VCaP (cell line): ENCODE measurements at regions not wholly inside any gene's neighbourhood (a gene's known extent, or its start where the extent isn't known, plus 50 kb on each side); places are given as distances from the start of the nearest gene placed in this dataset.

ENCODE experiments used
- H3K27ac ChIP-seq: fragments of 450-650 bp; 2 replicates; pipeline ENCODE4 v1.5.1; 2017
- TF ChIP-seq, protein P1 (sequence below): fragments of 450-650 bp; conservative IDR thresholded peaks from 2 replicates; pipeline ENCODE4 v1.5.1; 2017; ENCODE audit warnings: mild to moderate bottlenecking, moderate library complexity

DNA sequence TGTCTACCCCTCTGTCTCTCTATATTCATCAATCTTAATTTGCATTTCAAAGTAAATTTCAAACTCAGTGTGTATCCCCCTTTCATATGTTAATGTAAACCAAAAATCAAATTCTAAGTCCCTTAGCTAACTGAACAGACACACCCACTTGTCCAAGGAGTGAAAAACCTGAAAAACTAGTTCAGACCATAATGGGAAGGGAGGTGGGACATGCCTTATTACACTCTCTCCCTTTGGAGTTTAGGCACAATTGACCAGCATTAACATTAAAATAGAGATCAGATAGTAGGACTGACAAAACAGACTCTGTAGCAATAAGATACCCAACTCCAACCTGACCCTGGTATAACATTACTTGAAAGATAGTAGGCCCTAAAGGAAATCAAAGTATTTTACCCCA lies 247.7 kb upstream of the GADL1 start:
- no peak overlapping the region for H3K27ac ChIP-seq
- TF ChIP-seq, protein P1, sequence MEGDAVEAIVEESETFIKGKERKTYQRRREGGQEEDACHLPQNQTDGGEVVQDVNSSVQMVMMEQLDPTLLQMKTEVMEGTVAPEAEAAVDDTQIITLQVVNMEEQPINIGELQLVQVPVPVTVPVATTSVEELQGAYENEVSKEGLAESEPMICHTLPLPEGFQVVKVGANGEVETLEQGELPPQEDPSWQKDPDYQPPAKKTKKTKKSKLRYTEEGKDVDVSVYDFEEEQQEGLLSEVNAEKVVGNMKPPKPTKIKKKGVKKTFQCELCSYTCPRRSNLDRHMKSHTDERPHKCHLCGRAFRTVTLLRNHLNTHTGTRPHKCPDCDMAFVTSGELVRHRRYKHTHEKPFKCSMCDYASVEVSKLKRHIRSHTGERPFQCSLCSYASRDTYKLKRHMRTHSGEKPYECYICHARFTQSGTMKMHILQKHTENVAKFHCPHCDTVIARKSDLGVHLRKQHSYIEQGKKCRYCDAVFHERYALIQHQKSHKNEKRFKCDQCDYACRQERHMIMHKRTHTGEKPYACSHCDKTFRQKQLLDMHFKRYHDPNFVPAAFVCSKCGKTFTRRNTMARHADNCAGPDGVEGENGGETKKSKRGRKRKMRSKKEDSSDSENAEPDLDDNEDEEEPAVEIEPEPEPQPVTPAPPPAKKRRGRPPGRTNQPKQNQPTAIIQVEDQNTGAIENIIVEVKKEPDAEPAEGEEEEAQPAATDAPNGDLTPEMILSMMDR: no peak

DNA sequence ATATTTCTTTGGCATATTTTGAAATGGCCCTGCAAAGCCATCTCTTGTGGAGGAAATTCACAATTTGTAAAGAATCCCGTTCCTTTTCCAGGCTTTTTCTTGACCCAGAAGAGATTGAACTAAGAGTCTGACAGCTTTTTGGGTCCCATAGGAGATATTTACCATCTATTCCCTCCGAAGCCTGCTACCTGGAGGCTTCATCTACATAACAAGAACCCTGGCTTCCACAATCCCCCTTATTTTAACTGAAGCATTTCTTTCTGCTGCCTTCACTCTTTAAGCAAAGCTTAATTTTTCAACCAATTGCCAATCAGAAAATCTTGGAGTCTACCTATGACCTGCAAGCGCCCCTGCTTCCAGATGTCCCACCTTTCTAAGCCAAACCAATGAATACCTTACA lies 248.1 kb upstream of the GADL1 start:
- no peak overlapping the region for H3K27ac ChIP-seq
- TF ChIP-seq, protein P1: no peak

DNA sequence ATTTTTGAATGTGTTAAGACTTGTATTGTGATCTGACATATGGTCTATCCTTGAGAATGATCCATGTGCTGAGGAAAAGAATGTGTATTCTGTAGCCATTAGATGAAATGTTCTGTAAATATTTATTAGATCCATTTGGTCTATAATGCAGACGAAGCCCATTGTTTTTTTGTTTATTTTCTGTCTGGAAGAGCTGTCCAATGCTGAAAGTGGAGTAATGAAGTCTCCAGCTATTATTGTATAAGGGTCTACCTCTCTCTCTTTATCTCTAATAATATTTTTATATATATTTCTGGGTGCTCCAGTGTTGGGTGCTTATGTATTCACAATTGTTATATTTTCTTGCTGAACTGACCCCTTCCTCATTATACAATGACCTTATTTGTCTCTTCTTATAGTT lies 250.6 kb upstream of the GADL1 start:
- TF ChIP-seq, protein P1: no peak

DNA sequence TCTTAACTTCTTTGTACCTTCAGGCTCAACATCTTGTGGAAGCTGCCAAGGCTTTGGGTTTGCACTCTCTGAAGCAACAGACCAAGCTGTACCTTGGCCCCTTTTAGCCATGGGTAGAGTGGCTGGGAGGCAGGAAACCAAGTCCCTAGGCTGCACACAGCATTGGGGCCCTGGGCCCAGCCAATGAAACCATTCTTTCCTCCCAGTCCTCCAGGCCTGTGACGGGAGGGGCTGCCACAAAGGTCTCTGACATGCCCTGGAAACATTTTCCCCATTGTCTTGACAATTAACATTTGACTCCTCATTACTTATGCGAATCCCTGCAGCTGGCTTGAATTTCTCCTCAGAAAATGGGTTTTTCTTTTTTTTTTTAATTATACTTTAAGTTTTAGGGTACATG lies 253.1 kb upstream of the GADL1 start:
- no peak overlapping the region for H3K27ac ChIP-seq
- TF ChIP-seq, protein P1: no peak

More for the DNA sequence above, 250.6 kb upstream of the GADL1 start:
- no peak overlapping the region for H3K27ac ChIP-seq

DNA sequence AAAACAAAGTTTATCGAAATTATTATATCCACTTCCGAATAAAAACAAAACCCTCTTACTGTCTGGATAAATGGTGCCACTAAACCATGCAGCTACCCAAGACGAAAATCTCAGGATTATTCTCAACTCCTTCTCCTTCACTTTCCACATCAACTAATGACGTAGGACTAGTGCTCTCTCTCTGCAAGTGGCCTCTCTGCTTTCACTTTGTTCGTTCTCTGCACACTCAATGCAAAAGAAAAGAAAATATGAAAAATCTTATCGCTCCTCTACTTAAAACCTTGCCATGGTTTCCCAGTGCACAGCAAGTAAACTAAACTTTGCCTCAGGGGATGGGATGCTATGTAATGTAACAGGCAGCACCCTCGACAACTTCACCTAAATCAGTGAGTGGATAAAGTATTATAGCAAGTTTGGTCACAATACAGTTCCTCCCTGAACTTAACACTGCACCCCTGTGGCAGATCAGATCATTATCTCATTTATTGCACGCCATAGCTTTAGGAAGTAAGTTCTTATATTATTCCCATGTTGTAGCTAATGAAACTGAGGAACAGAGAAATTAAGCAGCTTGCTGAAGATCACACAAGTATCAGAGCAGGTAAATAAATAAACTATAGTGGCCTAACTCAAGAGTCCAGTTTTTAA lies 262.7 kb upstream of the GADL1 start:
- H3K27ac ChIP-seq: no peak overlapping the region
- TF ChIP-seq, protein P1: no peak

DNA sequence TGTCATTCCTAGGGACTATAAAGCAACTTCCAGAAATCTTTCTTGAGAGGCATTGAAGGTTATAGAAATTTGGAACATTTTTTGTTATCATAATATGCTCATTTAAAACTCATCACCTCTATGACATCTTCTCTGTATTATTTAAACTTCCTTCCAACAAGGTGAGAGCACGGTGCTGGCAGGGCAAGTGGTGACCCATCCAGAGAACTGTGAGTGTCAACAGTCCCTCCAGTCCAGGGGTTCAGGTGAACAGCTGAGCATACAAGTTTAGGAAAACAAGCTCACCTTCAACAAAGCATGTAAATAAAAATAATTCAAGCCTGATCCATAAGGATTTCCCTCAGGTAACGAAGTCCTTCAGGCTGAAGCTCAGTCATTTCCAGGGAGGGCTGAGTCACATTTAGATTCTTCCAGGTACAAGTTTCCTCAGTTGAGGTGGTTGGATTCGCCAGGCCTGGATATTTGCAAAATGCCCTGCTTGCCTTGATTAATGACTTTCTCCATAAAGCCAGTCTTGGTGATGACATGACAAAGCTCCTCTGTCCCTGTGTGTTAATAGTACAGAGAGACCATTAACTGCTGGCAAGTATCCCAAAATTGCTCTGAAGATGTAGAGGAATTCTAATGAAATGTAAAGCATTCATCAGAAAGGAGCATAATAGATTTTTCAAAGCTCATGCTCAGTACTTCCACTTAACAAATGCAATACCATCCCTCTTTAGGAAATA lies 263.6 kb upstream of the GADL1 start:
- no peak overlapping the region for H3K27ac ChIP-seq
- TF ChIP-seq, protein P1: no peak

DNA sequence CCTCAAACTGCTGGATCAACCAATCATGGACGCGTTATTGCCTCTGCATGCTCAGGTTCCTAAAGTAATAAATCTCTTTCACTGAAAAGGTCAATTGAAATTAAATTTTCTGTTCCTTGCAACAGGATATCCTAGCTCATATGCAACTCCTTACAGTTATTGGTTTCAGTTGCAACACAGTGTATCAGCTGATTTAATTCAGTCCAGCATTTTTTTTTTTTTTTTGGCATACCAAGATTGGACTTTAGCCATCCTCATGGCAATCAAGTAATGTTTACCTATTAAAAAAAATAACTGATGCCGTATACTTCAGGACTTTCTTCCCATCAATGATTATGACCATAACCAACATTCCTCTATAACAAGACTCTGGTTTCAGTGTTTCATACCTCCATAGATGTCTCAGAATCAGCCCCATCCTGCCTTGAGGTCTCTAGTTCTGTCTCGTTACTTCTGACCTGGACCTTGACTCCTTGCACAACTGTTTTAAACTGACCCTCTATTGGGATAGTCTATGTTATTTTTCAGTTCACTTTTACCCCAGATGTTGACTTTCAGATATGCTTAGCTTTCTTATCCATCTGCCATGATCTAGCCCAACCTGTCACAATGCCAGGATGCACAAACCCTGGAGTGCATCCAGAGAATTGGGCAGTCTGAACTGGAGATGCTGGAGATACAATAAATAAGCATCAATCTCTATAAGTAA lies 265.0 kb upstream of the GADL1 start:
- TF ChIP-seq, protein P1: no peak
- no peak overlapping the region for H3K27ac ChIP-seq
